ENCODE measurements at regions not wholly inside any gene's neighbourhood (a gene's known extent, or its start where the extent isn't known, plus 50 kb on each side); places are given as distances from the start of the nearest gene placed in this dataset.

- H3K4me1 ChIP-seq (ENCODE audit: control insufficient read depth in 1 of 2, insufficient read depth in 2 of 2, low read length in 2 of 2), result peaks cover 0 to 4% of the 10 kb centered on the region in 2 donors
- no peak overlapping the region for H3K4me3 ChIP-seq (ENCODE audit: low read depth in 1 of 2, low read length in 2 of 2)
- H3K27me3 ChIP-seq (ENCODE audit: control insufficient read depth in 1 of 2, insufficient read depth in 2 of 2, low read length in 2 of 2), result no peaks in the 10 kb centered on the region
- H3K9me3 ChIP-seq (ENCODE audit: control insufficient read depth in 1 of 2, low read length in 2 of 2), result peaks cover 2 to 7% of the 10 kb centered on the region in 2 donors
- H3K9ac ChIP-seq (ENCODE audit: low read depth in 1 of 2, low read length in 2 of 2), result no peak overlapping the region
- H3K27ac ChIP-seq (ENCODE audit: low read depth, low read length), result no peak overlapping the region
- H3K36me3 ChIP-seq (ENCODE audit: control insufficient read depth in 1 of 2, insufficient read depth in 2 of 2, low read length in 2 of 2), result no peaks in the 10 kb centered on the region
Measured at GRCh38 chr12:13375583-13376345, 179.2 kb downstream of the EMP1 start.

- Histone ChIP-seq H3K9ac (ENCODE audit: low read depth in 1 of 2, low read length in 2 of 2) (no peak overlapping the region), H3K27me3 (ENCODE audit: control insufficient read depth in 1 of 2, insufficient read depth in 2 of 2, low read length in 2 of 2) (no peaks in the 10 kb centered on the region), H3K4me3 (ENCODE audit: low read depth in 1 of 2, low read length in 2 of 2) (no peak overlapping the region), H3K27ac (ENCODE audit: low read depth, low read length) (no peak overlapping the region), H3K4me1 (ENCODE audit: control insufficient read depth in 1 of 2, insufficient read depth in 2 of 2, low read length in 2 of 2) (peaks cover 0 to 4% of the 10 kb centered on the region in 2 donors), H3K9me3 (ENCODE audit: control insufficient read depth in 1 of 2, low read length in 2 of 2) (peaks cover 2 to 7% of the 10 kb centered on the region in 2 donors), H3K36me3 (ENCODE audit: control insufficient read depth in 1 of 2, insufficient read depth in 2 of 2, low read length in 2 of 2) (no peaks in the 10 kb centered on the region)
Measured at GRCh38 chr12:13374793-13375192, 178.3 kb downstream of the EMP1 start.

- no peak overlapping the region for H3K9ac ChIP-seq (ENCODE audit: low read depth in 1 of 2, low read length in 2 of 2)
- peaks cover 0 to 5% of the 10 kb centered on the region in 2 donors for H3K4me1 ChIP-seq (ENCODE audit: control insufficient read depth in 1 of 2, insufficient read depth in 2 of 2, low read length in 2 of 2)
- no peak overlapping the region for H3K4me3 ChIP-seq (ENCODE audit: low read depth in 1 of 2, low read length in 2 of 2)
Measured at GRCh38 chr12:13373803-13374202, 177.3 kb downstream of the EMP1 start.

GRCh38 chr12:13373131-13373530, 176.6 kb downstream of the EMP1 start:
- Histone ChIP-seq H3K9ac (ENCODE audit: low read depth in 1 of 2, low read length in 2 of 2) (no peak overlapping the region), H3K9me3 (ENCODE audit: control insufficient read depth in 1 of 2, low read length in 2 of 2) (peaks cover 2 to 7% of the 10 kb centered on the region in 2 donors), H3K4me3 (ENCODE audit: low read depth in 1 of 2, low read length in 2 of 2) (no peak overlapping the region), H3K27me3 (ENCODE audit: control insufficient read depth in 1 of 2, insufficient read depth in 2 of 2, low read length in 2 of 2) (no peaks in the 10 kb centered on the region), H3K36me3 (ENCODE audit: control insufficient read depth in 1 of 2, insufficient read depth in 2 of 2, low read length in 2 of 2) (no peaks in the 10 kb centered on the region), H3K4me1 (ENCODE audit: control insufficient read depth in 1 of 2, insufficient read depth in 2 of 2, low read length in 2 of 2) (peaks cover 0 to 9% of the 10 kb centered on the region in 2 donors), H3K27ac (ENCODE audit: low read depth, low read length) (no peak overlapping the region)

More at GRCh38 chr12:13373803-13374202, 177.3 kb downstream of the EMP1 start:
- no peak overlapping the region for H3K27ac ChIP-seq (ENCODE audit: low read depth, low read length)
- no peaks in the 10 kb centered on the region for H3K27me3 ChIP-seq (ENCODE audit: control insufficient read depth in 1 of 2, insufficient read depth in 2 of 2, low read length in 2 of 2)
- no peaks in the 10 kb centered on the region for H3K36me3 ChIP-seq (ENCODE audit: control insufficient read depth in 1 of 2, insufficient read depth in 2 of 2, low read length in 2 of 2)
- peaks cover 2 to 7% of the 10 kb centered on the region in 2 donors for H3K9me3 ChIP-seq (ENCODE audit: control insufficient read depth in 1 of 2, low read length in 2 of 2)

- no peak overlapping the region for H3K9ac ChIP-seq (ENCODE audit: low read depth in 1 of 2, low read length in 2 of 2)
- H3K4me1 ChIP-seq (ENCODE audit: control insufficient read depth in 1 of 2, insufficient read depth in 2 of 2, low read length in 2 of 2), result peaks cover 0 to 9% of the 10 kb centered on the region in 2 donors
- peaks cover 0 to 1% of the 10 kb centered on the region in 2 donors for H3K9me3 ChIP-seq (ENCODE audit: control insufficient read depth in 1 of 2, low read length in 2 of 2)
- no peak overlapping the region for H3K4me3 ChIP-seq (ENCODE audit: low read depth in 1 of 2, low read length in 2 of 2)
- H3K27me3 ChIP-seq (ENCODE audit: control insufficient read depth in 1 of 2, insufficient read depth in 2 of 2, low read length in 2 of 2), result no peaks in the 10 kb centered on the region
- H3K36me3 ChIP-seq (ENCODE audit: control insufficient read depth in 1 of 2, insufficient read depth in 2 of 2, low read length in 2 of 2), result no peaks in the 10 kb centered on the region
- H3K27ac ChIP-seq (ENCODE audit: low read depth, low read length), result no peak overlapping the region
Measured at GRCh38 chr12:13372386-13372785, 175.9 kb downstream of the EMP1 start.

- Histone ChIP-seq H3K9me3 (ENCODE audit: control insufficient read depth in 1 of 2, low read length in 2 of 2) (no peaks in the 10 kb centered on the region), H3K4me1 (ENCODE audit: control insufficient read depth in 1 of 2, insufficient read depth in 2 of 2, low read length in 2 of 2) (peaks cover 0 to 9% of the 10 kb centered on the region in 2 donors), H3K9ac (ENCODE audit: low read depth in 1 of 2, low read length in 2 of 2) (no peak overlapping the region), H3K4me3 (ENCODE audit: low read depth in 1 of 2, low read length in 2 of 2) (no peak overlapping the region), H3K27ac (ENCODE audit: low read depth, low read length) (no peak overlapping the region), H3K36me3 (ENCODE audit: control insufficient read depth in 1 of 2, insufficient read depth in 2 of 2, low read length in 2 of 2) (no peaks in the 10 kb centered on the region), H3K27me3 (ENCODE audit: control insufficient read depth in 1 of 2, insufficient read depth in 2 of 2, low read length in 2 of 2) (no peaks in the 10 kb centered on the region)
Measured at GRCh38 chr12:13371797-13372196, 175.3 kb downstream of the EMP1 start.

GRCh38 chr12:13371367-13371766, 174.8 kb downstream of the EMP1 start:
- H3K27me3 ChIP-seq (ENCODE audit: control insufficient read depth in 1 of 2, insufficient read depth in 2 of 2, low read length in 2 of 2), result no peaks in the 10 kb centered on the region
- H3K9ac ChIP-seq (ENCODE audit: low read depth in 1 of 2, low read length in 2 of 2), result no peak overlapping the region
- no peaks in the 10 kb centered on the region for H3K9me3 ChIP-seq (ENCODE audit: control insufficient read depth in 1 of 2, low read length in 2 of 2)
- no peaks in the 10 kb centered on the region for H3K36me3 ChIP-seq (ENCODE audit: control insufficient read depth in 1 of 2, insufficient read depth in 2 of 2, low read length in 2 of 2)
- peaks cover 0 to 9% of the 10 kb centered on the region in 2 donors for H3K4me1 ChIP-seq (ENCODE audit: control insufficient read depth in 1 of 2, insufficient read depth in 2 of 2, low read length in 2 of 2)
- H3K4me3 ChIP-seq (ENCODE audit: low read depth in 1 of 2, low read length in 2 of 2), result no peak overlapping the region
- no peak overlapping the region for H3K27ac ChIP-seq (ENCODE audit: low read depth, low read length)

- Histone ChIP-seq H3K27ac (ENCODE audit: low read depth, low read length) (no peak overlapping the region), H3K9me3 (ENCODE audit: control insufficient read depth in 1 of 2, low read length in 2 of 2) (no peaks in the 10 kb centered on the region), H3K4me3 (ENCODE audit: low read depth in 1 of 2, low read length in 2 of 2) (no peak overlapping the region), H3K9ac (ENCODE audit: low read depth in 1 of 2, low read length in 2 of 2) (no peak overlapping the region), H3K27me3 (ENCODE audit: control insufficient read depth in 1 of 2, insufficient read depth in 2 of 2, low read length in 2 of 2) (no peaks in the 10 kb centered on the region), H3K36me3 (ENCODE audit: control insufficient read depth in 1 of 2, insufficient read depth in 2 of 2, low read length in 2 of 2) (no peaks in the 10 kb centered on the region), H3K4me1 (ENCODE audit: control insufficient read depth in 1 of 2, insufficient read depth in 2 of 2, low read length in 2 of 2) (peaks cover 0 to 9% of the 10 kb centered on the region in 2 donors)
Measured at GRCh38 chr12:13369474-13370056, 173.0 kb downstream of the EMP1 start.

- H3K27me3 ChIP-seq (ENCODE audit: control insufficient read depth in 1 of 2, insufficient read depth in 2 of 2, low read length in 2 of 2), result no peaks in the 10 kb centered on the region
Measured at GRCh38 chr12:13368971-13369370, 172.4 kb downstream of the EMP1 start.

GRCh38 chr12:13368431-13368830, 171.9 kb downstream of the EMP1 start:
- Histone ChIP-seq H3K36me3 (ENCODE audit: control insufficient read depth in 1 of 2, insufficient read depth in 2 of 2, low read length in 2 of 2) (no peaks in the 10 kb centered on the region), H3K27ac (ENCODE audit: low read depth, low read length) (no peak overlapping the region), H3K9ac (ENCODE audit: low read depth in 1 of 2, low read length in 2 of 2) (no peak overlapping the region), H3K27me3 (ENCODE audit: control insufficient read depth in 1 of 2, insufficient read depth in 2 of 2, low read length in 2 of 2) (no peaks in the 10 kb centered on the region), H3K4me3 (ENCODE audit: low read depth in 1 of 2, low read length in 2 of 2) (no peak overlapping the region), H3K9me3 (ENCODE audit: control insufficient read depth in 1 of 2, low read length in 2 of 2) (no peaks in the 10 kb centered on the region), H3K4me1 (ENCODE audit: control insufficient read depth in 1 of 2, insufficient read depth in 2 of 2, low read length in 2 of 2) (peaks cover 0 to 9% of the 10 kb centered on the region in 2 donors)

More at GRCh38 chr12:13368971-13369370, 172.4 kb downstream of the EMP1 start:
- Histone ChIP-seq H3K4me1 (ENCODE audit: control insufficient read depth in 1 of 2, insufficient read depth in 2 of 2, low read length in 2 of 2) (peaks cover 0 to 9% of the 10 kb centered on the region in 2 donors), H3K9me3 (ENCODE audit: control insufficient read depth in 1 of 2, low read length in 2 of 2) (no peaks in the 10 kb centered on the region), H3K9ac (ENCODE audit: low read depth in 1 of 2, low read length in 2 of 2) (no peak overlapping the region), H3K27ac (ENCODE audit: low read depth, low read length) (no peak overlapping the region), H3K4me3 (ENCODE audit: low read depth in 1 of 2, low read length in 2 of 2) (no peak overlapping the region), H3K36me3 (ENCODE audit: control insufficient read depth in 1 of 2, insufficient read depth in 2 of 2, low read length in 2 of 2) (no peaks in the 10 kb centered on the region)
